ENCODE measurements at regions not wholly inside any gene's neighbourhood (a gene's known extent, or its start where the extent isn't known, plus 50 kb on each side); places are given as distances from the start of the nearest gene placed in this dataset.

DNA sequence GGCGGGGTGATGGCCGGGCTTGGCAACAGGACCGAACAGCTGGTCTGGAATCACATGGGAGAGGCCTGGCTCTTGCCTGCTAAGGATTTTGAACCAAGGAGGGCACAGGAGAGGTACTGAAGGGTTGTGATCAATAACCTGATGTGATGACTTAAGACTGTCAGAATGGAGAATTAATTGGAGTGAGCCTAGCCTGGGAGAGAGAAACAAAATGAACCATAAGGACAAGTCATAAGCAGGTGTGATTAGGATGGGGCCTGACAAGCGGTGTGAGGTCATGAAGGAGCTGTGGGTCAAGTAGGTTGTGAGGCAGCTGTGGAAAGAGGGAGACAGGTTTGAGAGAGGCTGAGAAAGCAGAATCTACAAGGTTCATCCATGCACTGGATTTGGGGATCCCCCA is 104.6 kb downstream of the MED10 start:
- H3K4me3 ChIP-seq (ENCODE audit: low read depth, low read length): no peak overlapping the region
- TF ChIP-seq, protein P1, sequence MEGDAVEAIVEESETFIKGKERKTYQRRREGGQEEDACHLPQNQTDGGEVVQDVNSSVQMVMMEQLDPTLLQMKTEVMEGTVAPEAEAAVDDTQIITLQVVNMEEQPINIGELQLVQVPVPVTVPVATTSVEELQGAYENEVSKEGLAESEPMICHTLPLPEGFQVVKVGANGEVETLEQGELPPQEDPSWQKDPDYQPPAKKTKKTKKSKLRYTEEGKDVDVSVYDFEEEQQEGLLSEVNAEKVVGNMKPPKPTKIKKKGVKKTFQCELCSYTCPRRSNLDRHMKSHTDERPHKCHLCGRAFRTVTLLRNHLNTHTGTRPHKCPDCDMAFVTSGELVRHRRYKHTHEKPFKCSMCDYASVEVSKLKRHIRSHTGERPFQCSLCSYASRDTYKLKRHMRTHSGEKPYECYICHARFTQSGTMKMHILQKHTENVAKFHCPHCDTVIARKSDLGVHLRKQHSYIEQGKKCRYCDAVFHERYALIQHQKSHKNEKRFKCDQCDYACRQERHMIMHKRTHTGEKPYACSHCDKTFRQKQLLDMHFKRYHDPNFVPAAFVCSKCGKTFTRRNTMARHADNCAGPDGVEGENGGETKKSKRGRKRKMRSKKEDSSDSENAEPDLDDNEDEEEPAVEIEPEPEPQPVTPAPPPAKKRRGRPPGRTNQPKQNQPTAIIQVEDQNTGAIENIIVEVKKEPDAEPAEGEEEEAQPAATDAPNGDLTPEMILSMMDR (IDR thresholded peaks at IDR 0.05; ENCODE audit: insufficient read depth, low read length, poor library complexity, severe bottlenecking): no peak
- no peaks in the 10 kb centered on the region for H3K27me3 ChIP-seq (ENCODE audit: control insufficient read depth, insufficient read depth, low read length)
- H3K36me3 ChIP-seq (ENCODE audit: control insufficient read depth, insufficient read depth, low read length): no peaks in the 10 kb centered on the region
- DNase-seq (ENCODE audit: low read depth): no peak

DNA sequence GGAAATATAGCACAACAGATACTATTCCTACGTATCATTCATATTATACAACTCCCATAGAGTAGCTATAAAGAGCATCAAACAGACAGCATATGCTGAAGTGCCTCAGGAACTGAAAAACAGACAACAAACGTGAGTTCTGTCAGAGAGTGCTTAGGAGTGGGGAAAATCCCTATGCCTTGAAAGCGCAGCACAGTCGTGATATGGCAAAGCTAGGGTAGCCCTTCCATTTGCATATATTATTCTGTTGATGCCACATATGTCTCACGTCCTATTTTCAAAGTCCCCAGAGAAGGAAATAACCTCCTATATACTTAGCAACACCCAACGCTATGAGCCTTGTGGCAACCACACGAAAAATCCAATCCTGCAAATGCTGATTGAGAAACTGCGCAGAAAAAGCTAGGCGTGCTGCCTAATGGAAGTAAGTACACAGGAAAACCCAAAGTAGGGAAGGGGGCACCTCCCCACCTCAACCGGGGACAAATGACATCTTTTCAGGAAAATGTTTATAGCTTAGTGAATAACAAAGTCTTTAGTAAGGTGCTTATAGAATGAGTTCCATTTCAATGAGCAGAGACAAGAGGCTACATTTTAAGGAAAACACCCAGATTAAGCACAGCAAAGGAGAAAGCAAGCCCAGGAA is 105.1 kb downstream of the MED10 start:
- Histone ChIP-seq H3K36me3 (ENCODE audit: control insufficient read depth, insufficient read depth, low read length) (no peaks in the 10 kb centered on the region), H3K4me3 (ENCODE audit: low read depth, low read length) (no peak overlapping the region), H3K27me3 (ENCODE audit: control insufficient read depth, insufficient read depth, low read length) (no peaks in the 10 kb centered on the region)
- DNase-seq (ENCODE audit: low read depth): no peak
- TF ChIP-seq, protein P1 (IDR thresholded peaks at IDR 0.05; ENCODE audit: insufficient read depth, low read length, poor library complexity, severe bottlenecking): no peak

- H3K27me3 ChIP-seq (ENCODE audit: control insufficient read depth, insufficient read depth, low read length): no peaks in the 10 kb centered on the region
- no peak for DNase-seq (ENCODE audit: low read depth)
- H3K36me3 ChIP-seq (ENCODE audit: control insufficient read depth, insufficient read depth, low read length): no peaks in the 10 kb centered on the region
- H3K4me3 ChIP-seq (ENCODE audit: low read depth, low read length): no peak overlapping the region
- TF ChIP-seq, protein P1 (IDR thresholded peaks at IDR 0.05; ENCODE audit: insufficient read depth, low read length, poor library complexity, severe bottlenecking): no peak
These were observed 108.4 kb downstream of the MED10 start for GRCh38 chr5:6269925-6270324.

DNA sequence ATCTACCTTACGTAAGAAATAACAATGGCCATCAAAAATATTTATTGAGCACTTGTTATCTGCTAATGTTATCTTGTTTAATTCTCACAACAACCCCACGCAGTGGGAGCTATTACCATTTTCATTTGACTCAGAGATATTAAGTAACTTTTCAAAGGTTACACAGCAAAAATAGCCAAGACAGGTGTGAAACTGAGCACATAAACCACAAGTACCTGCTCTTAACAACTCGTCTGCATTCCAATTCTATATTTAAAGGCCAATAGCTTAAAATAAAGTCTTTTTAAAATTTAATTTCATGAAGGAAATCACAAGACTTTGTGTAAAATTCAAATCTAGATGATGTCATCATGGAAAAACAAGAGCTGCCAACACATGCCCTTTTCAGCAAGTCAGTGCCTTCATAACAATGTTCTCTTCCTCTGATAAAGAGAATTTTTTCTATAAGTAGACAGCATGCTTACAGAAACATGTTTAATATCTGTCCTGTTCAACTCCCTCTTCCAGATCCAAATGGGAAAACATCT is 111.6 kb downstream of the MED10 start:
- TF ChIP-seq, protein P1 (IDR thresholded peaks at IDR 0.05; ENCODE audit: insufficient read depth, low read length, poor library complexity, severe bottlenecking): no peak
- no peaks in the 10 kb centered on the region for H3K27me3 ChIP-seq (ENCODE audit: control insufficient read depth, insufficient read depth, low read length)
- DNase-seq (ENCODE audit: low read depth): no peak
- no peak overlapping the region for H3K4me3 ChIP-seq (ENCODE audit: low read depth, low read length)
- no peaks in the 10 kb centered on the region for H3K36me3 ChIP-seq (ENCODE audit: control insufficient read depth, insufficient read depth, low read length)

GRCh38 chr5:6264394-6264793 is 114.0 kb downstream of the MED10 start:
- no peak for DNase-seq (ENCODE audit: low read depth)
- TF ChIP-seq, protein P1 (IDR thresholded peaks at IDR 0.05; ENCODE audit: insufficient read depth, low read length, poor library complexity, severe bottlenecking): no peak
- H3K36me3 ChIP-seq (ENCODE audit: control insufficient read depth, insufficient read depth, low read length): no peaks in the 10 kb centered on the region
- H3K4me3 ChIP-seq (ENCODE audit: low read depth, low read length): no peak overlapping the region
- H3K27me3 ChIP-seq (ENCODE audit: control insufficient read depth, insufficient read depth, low read length): no peaks in the 10 kb centered on the region
